Muscle of arm (tissue), 1 donor: ENCODE measurements at regions not wholly inside any gene's neighbourhood (a gene's known extent, or its start where the extent isn't known, plus 50 kb on each side); places are given as distances from the start of the nearest gene placed in this dataset.
"Not testable (repeated sequence)": the region's sequence is repeated elsewhere in the genome, so short reads cannot be mapped to it uniquely, and the experiment has no call there.

Source experiments
- DNase-seq: peaks from one replicate; pipeline ENCODE4 v3.0.0-alpha.2; 2013

DNA sequence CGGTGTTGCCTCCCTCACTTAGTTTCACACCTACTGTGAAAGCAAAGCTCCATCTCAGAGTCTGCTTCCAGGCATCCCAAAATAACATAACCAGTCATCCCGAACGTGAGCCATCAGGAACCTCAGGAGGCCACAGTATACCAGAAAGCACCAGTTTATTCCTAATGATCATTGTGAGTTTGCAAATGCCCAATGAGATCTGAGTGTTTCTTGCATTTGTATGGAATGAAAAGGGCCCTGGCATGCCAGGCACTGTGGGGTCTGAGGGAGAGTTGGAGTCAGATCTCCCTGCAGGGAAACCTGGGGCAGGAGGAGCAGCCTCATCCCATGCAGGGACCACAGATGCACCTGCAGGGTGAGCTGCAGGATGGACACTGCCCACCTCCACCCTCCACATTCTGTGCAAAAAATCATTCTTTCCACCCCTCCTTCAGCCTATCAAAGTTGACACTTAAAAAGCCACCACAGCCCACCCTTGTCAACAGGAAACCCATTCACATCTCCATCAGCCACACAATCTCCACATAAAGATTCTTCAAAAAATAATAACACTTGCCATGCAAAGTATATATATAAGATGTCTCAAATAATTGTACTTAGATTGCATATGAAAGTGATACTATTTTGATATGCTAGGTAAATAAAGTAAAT lies 112.3 kb downstream of the GGTLC2 start:
- not testable (repeated sequence) for DNase-seq

DNA sequence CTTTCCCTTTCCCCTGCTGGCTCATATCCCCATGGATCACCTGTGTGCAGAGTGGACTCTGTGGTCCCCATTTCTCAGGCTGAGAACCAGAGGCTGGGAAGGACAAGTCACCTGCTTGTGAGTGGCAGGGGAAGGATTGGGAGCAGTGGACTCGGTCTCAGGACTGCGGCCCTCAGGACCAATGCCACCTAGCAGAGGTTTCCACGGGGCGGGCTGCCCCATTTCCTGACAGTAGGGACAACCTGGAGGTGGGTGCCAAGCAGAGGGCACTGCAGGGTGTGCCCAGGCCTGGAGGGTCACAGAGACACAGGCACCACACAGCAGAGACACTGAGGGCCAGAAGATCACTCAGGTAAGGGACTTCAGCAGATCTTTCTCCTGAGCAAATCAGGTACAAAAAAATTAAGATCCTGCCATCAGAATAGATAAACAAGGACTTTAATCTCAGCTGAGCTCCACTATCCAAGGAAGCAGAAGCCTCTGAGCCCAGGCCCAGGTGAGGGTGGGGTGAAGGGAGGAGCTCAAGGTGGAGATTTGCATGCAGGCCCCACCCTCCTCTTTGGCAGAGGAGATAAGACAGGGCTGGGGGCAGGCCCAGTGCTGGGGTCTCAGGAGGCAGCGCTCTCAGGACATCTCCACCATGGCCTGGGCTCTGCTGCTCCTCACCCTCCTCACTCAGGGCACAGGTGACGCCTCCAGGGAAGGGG lies 113.8 kb downstream of the GGTLC2 start:
- not testable (repeated sequence) for DNase-seq

DNA sequence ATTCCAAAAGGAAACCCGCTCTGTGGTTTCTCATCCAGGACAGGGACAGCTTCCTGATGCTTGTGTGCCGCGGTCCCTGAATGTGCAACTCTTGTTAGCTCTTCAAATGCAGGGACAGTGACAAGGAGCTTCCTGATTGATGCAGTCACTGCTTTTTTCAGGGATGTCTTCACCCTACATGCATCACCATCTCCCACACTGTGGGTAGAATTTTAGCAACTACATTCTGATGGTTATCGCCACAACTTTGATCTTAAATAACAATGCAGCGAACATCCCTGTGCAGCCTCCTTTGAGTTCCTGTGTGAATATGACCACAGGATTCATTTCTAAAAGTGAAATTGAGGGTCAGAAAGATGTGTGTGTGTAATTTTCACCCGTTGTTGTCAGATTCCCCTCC lies 115.0 kb downstream of the GGTLC2 start:
- no peak for DNase-seq

DNA sequence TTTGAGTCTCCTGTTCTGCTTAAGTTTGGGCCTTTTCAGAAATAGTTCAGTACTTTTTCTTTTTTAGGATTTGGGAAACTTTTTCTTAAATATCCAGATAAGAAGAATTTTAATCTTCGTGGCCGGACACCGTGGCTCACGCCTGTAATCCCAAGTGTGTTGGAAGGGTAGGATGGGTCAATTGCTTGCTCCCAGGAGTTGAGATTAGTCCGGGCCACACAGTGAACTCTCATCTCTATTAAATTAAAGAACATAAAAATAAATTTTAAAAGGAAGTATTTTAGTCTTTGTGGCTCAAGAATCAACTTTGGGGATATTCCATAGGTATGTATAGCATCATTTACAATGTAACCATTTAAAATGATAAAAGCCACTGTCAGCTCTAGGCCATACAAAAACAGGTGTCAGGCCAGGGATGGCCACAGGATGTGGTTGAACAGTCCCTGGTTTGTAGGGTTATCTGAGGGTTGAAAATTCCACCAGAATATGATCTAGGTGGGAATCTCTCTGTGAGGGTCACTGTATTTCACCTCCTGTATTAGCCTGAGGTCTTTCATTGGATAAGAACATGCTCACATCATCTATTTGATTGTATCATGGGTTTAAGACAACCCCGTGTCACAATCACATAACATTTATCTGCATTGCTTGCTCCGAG lies 115.6 kb downstream of the GGTLC2 start:
- no peak for DNase-seq

DNA sequence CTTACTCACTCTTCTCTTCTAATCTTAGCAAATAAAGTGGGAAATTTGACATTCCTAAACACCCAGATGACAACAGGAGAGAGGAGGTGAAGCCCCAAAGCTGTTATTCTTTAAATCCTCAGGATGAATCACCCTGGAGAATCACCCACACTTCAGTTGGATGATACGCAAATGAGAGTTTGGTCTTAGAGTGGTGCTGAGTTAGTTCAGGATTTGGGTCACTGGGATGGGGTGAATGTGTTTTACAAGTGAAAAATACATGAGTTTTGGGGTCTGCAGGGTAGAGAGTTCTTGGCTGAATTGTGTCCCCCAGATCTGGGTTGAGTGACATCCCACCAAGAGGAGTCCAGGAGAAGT lies 117.2 kb downstream of the GGTLC2 start:
- no peak for DNase-seq

DNA sequence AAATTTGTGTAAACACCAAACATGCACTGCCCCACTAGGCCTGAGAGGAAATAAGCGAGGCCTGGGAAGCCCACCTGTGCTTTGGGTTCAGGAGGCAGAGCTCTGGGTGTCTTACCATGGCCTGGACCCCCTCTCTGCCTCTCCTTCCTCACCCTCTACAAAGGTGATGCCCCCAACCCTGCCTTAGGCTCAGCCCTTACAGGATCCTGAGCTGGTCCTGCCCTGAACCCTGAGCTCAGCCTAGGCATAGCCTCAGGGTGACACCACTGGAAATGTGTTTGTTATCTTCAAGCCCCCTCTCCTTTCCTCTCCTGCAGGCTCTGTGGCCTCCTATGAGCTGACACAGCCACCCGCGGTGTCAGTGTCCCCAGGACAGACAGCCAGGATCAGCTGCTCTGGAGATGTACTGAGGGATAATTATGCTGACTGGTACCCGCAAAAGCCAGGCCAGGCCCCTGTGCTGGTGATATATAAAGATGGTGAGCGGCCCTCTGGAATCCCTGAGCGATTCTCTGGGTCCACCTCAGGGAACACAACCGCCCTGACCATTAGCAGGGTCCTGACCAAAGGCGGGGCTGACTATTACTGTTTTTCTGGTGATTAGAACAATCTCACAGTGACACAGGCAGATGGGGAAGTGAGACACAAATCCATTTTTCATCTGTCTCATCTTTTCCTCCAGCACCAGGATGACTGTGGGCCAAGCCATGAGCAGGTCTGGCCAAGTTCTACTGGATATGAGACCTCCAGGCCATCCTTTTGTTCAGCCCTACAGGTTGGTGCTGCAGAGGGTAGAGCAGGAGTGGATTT lies 117.8 kb downstream of the GGTLC2 start:
- DNase-seq, result no peak

DNA sequence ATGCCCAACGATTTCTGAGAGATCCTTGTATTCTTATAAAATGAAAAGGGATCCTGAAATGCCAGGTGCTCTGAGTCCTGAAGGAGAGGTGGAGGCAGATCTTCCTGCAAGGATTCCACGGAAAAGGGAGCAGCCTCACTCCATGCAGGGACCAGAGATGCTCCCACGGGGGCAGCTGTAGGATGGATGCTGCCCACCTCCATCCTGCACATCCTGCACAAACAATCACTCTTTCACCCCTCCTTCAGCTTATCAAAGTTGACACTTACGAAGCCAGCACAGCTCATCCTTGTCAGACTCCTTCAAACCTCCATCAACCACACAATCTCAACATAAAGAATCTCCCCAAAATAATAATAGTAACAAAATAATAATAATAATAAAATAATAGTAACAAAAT lies 119.1 kb downstream of the GGTLC2 start:
- no peak for DNase-seq

DNA sequence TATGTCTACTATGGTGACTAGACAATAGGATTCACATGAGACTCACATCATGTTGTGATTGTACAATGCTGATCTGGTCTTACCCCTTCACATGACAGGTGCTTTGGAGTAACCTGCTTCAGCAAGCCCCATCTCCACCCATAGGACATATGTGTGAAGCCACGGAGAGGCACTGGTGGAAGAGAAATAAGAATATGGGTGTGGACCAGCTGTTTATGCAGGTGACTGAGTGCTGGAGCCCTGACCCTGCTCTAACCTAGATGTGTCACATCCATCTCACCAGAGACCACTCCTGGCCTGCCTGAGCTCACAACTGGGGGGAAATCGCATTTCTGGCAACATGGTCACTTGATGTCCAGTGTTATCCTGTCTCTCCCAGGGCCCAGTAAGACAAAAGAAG lies 119.7 kb downstream of the GGTLC2 start:
- no peak for DNase-seq

DNA sequence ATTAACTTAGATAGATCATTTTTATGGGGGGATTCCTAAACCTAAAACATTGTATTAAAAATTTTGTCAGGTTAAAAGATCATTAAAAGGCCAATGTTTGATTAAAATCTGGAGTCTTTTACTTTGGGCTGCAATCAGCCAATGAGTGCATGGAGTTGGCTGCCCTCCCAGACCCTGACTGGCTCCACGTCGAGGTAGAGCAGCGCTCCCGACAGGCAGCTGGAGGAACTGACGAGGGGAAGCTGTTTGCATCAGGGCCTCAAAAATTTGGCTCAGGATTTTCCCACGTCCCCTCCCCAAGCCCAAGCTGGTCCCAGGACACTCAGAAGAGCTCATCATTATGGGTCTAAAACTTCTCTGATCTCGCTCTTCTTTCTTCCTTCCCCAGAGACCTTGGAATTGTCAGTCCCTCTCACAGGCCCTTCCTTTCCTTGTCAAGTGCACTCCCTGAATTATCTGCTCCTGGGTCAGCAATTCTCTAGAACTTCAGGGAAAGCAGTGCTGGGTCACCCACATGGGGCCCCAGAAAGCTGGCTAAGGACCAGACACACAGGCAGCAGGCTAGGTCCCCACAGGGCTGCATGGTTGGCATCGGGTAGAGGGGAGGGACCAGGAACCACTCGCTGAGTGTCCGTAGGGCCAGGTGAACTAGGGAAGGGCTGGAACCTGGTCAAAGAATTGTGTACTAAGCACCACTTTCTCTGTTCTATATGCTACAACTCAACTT lies 119.6 kb upstream of the IGLL5 start:
- DNase-seq, result no peak

DNA sequence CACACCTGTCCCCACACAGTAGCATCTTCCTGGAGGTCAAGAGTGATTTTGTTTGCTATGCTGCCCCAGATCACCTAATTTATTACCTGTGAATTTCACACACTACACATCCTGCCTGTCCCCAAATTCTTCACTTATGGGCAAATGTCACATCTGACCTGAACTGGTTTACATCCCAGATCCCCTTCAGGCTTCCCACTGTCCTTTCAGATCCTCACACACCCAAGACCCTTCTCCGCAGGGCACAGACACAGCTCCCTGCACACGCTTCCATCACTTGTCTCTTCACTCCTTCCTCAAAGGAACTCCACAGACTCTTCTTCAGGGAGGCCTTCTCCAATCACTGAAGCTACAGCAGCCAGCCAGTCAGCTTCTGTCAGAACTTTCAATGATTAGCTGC lies 118.7 kb upstream of the IGLL5 start:
- no peak for DNase-seq

DNA sequence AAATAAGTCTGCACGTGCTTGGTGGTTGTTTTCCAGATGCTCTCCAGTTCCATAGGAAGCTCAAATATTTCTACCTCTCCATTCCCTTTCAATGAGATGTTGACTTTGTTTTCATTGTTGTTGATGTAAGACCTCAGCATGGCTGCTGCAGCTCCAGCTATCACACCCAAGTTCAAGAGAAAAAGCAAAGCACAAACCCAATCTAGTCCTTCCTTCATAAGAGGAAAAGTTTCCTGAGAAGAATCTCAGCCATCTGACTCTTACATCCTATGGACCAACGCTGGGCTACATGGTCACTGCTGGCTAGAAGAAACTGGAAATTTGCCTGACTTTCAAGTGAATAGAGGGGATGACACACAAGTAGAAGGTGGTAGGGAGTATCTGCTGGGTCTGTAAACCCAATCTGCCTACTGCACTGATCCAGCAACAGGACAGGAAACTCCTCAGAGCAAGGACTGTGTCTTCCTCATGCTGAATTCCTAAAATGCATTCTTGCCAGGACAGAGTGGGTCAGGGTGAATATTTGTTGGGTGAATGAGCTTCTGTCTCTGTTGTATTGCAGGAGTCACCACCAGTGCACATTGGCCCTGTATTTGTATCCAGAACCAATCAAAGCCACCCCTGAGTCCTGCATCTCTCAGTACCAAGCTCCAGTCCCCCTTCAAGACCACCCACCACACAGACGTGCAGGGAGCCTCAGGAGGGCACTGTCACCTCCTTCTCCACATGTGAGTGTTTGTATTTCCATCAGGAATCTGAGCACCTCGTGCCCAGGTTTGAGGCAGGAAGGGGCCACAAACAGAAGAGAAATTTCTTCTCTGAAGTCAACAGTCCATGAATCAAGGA lies 118.0 kb upstream of the IGLL5 start:
- DNase-seq, result no peak

DNA sequence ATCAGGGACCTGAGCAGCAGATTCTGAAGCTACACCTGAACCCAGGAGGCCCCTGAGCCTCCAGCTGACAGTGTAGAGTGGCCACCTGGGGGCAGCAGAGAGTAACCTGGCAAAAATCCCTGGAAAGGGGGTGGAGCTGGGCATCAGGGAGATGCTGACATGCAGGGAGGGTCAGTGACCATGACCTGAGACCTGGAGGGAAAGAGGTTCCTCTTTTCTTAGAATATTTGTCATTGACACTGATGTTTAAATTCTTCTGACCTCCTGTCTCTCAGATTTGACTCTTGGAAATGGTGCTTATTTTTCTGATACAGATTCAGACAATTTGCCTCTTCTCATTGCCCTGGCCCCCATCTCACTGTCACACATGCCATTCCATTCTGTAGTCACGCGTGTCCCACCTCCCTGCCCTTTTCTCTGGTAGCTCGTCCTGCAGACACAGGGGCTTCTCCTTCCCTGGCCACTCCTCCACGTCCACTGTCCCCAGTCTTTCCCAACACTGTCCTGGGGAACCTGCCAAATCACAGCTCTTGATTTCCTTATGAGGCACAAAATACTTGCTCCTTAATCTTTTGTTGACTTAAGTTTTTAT lies 117.2 kb upstream of the IGLL5 start:
- peak; percentile 15 for DNase-seq

DNA sequence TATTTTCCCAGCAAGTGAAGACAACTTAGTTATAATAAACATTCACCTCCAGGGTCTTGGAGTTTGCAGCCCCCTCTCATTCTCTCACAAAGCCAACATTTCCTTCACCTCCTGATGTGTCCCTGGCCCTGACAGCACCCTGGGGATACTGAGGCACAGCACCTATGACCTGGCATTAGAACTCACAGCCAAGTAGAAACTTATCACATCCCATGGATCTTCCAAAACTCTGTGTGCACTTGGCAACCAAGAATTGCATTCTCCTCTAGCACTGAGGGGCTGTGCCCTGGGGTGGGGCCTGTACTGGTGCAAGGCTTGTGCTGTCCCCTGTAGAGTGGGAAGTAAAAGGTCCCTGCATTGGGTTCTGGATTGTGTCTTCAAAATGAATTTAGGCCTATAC lies 116.7 kb upstream of the IGLL5 start:
- DNase-seq, result no peak

DNA sequence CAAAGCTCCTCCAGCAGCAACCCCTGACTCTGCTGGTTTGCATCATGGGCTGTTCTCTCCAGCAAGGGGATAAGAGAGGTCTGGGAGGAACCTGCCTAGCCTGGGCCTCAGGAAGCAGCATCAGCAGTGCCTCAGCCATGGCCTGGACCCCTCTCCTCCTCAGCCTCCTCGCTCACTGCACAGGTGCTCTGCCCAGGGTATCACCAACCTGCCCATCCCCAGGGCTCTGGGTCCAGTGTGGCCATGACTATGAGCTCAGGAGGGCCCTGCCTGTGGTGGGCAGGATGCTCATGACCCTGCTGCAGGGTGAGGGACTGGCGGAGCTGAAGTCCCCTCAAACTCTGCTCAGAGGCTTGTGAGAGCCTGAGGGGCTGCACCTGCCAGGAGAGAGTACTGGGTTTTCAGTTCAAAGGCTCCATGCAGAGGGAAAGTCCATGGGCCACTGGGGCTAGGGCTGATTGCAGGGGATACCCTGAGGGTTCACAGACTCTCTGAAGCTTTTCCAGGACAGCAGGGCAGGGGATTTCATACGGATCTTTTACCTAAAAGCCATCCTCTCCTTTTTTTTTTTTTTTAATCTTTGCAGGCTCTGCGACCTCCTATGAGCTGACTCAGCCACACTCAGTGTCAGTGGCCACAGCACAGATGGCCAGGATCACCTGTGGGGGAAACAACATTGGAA lies 115.8 kb upstream of the IGLL5 start:
- DNase-seq, result no peak

DNA sequence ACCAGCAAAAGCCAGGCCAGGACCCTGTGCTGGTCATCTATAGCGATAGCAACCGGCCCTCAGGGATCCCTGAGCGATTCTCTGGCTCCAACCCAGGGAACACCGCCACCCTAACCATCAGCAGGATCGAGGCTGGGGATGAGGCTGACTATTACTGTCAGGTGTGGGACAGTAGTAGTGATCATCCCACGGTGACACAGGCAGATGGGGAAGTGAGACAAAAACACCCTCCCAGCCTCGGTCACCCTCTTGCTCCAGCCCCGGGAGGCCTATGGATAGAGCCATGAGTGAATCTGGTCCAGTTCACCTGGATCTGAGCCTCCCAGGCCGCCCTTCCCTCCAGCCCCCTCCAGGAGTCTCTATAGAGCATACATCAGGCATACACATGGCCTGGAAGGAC lies 115.2 kb upstream of the IGLL5 start:
- DNase-seq, result no peak

DNA sequence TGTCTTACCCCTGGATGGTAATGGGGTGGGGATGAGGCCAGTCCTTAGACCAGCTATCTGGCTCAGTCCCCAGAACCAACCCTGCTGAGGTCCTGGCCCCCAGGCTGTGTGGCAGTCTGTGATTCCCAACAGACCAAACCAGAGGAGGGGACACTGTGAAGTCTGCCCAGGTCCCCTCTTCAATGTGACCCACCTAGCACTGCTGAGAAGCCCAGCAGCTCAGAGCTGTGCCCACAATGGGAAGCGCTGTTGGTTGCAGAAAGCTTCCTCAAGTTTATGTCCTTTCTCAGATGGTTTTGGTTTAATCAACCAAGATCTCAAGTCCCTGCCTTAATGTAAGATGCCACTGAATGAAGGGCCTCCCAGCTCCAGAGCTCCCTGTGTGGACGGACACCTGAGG lies 114.7 kb upstream of the IGLL5 start:
- no peak for DNase-seq

DNA sequence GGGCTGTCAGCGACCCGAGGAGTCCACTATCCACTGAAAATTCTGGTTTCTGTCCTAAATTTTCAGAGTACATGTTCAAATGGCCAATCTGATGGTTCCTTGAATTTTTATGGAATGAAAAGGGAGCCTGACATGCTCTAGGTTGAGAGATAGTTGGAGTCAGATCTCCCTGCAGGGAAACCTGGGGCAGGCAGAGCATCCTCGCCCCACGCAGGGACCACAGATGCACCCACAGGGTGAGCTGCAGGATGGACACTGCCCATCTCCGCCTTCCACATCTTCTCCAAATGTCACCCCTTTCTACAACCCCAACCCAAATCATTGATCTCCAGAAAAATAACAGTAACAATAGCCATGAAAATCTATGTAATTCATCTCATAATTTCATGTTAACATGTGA lies 114.2 kb upstream of the IGLL5 start:
- DNase-seq, result no peak

DNA sequence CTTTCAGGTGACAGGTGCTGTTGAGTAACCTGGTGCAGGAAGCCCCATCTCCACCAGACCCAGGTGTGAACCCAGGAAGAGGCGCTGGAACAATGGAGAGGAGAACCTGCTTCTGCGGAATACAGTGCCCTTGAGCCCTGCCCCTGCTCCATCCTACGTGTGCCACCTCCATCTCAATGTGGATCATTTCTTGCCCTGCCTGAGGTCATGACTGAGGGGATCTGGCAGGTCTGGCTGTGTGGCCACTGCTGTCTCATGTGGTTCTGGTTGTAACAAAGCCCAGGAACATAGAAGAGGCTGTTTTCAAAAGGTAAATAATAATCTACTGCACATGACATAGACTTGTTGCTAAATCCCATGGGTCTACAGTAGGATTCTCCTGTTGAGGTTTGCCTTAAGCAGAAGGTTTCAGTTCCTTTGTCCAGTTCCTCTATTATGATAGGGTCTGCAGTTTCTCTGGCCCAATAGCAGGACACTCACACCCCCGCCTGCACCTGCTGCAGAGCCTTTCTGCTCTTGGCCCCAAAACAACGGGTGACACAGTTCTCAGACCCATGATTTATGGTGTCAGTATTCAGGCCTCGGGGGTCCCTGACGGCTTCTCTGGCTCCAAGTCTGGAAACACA lies 113.5 kb upstream of the IGLL5 start:
- DNase-seq, result no peak

DNA sequence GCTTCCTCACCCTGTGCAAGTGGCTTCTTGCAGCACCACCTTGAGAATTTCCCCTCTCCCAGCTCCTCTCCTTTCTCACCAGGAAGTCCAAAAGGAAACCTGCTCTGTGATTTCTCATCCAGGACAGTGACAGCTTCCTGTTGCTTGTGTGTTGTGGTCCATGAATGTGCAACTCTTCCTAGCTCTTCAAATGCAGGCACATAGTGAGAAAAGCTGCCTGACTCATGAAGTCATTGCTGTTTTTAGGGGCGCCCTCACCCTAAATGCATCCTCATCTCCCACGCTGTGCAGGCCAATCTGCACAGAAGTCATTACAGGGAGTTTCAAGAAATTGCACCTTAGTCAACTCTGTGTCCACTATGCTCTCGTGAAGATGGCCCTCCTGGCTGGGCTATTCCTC lies 112.9 kb upstream of the IGLL5 start:
- not testable (repeated sequence) for DNase-seq
